HG03064 (cell line): ENCODE measurements at regions not wholly inside any gene's neighbourhood (a gene's known extent, or its start where the extent isn't known, plus 50 kb on each side); places are given as distances from the start of the nearest gene placed in this dataset.

Experiments
- ATAC-seq: cut with Tn5 transposase; IDR thresholded peaks from one replicate; pipeline ENCODE4 v1.9.1; 2021; ENCODE audit warnings: low read depth; ENCODE audit not compliant: unreplicated experiment

DNA sequence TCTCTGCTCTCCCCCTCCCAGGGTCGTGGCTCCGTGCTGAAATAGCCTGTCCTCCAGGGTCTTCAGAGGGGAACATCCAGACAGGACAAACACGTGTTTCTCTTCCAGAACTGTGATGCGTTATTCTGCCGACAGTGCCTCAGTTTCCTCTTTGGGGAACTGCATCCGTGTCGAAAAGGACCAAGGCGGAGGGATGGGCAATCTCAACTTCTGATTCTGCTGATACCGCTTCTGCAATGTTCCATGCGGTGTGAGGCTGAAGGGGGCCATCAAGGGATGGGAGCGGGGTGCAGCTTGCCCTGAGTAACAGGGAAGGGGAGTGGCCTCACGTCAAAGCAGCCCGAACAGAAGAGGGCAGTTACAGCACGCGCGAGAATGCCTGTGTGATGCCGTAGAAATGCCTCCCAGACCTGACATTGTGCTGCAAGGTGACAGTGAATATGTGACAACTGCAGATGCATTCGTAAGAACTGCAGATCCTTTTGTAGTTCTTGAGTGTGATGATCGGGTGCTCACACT is 275.7 kb downstream of the SHQ1 start:
- no peak for ATAC-seq

DNA sequence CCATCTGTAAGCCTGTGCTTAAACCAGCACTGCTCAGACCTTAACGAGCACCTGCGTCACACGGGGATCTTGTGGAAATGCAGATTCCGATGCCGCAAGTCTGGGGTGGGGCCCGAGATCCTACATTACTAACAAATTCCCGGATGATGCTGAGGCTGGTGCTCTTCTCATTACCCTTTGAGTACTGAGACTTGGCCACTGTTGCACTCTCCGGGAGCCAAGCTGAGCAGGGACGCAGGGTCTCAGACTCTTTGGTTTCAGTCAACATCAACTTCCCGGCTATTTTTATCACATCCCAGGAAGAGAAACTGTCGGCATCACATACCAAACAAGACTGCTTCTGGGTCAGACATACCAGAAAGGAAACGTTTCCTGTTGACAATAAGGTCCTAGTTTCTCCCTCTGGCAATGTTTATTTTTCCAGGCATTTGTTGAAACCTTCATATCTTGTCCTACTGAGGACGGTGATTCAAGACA is 276.6 kb downstream of the SHQ1 start:
- ATAC-seq, result no peak

GRCh38 chr3:72571052-72571451 is 277.2 kb downstream of the SHQ1 start:
- no peak for ATAC-seq

DNA sequence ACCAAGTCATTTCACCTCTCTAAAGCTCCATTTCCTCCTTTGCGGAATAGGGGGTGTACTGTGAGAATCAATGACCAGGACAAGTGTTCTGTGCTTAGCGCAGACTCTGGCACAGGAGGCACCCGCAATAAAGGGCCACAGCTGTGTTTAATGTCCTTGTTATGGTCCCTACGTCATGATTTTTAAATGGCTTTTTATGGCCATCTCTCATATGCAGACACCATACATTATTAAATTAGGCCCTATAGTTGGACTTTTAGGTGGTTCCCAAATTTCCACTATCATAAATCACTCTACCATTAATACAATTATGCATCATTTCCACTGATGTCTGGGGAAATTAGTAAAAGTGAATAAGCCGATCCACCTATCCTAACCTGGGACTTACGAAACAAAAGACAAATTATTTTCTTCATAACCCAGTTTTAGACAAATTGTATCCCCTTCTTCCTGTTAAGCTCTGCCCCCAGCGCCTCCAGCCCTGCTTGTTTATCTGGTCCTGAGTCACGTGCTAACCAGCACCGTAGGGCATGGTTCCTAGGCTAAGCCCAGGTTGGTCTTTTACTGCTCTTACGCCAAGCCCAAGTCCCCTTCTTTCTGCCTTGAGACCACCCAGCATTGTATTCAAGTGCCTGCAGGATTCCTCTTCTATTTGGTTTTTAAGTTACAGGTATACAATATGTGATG is 278.3 kb downstream of the SHQ1 start:
- ATAC-seq, result no peak

DNA sequence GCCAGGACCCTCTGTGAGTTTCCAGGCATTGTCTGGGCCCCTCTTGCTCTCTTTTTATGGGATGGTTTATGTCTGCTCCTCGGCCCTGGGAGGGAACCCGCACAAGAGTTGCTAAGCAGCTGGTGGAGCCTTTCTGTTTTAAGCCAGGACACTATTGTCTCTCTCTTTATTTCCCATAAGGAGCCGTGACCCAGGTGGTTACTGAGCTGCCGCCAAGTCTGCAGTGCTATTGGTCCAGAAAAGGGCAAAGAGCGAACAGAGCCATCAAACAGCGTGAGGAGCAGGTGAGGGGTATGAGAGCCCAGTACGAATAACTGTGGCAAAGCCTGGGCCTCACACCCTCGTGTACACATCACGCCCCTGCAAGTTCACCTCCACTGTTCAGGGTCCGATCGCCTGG is 280.2 kb downstream of the SHQ1 start:
- ATAC-seq, result no peak

GRCh38 chr3:72567474-72567873 is 280.8 kb downstream of the SHQ1 start:
- no peak for ATAC-seq

- no peak for ATAC-seq
Observed at GRCh38 chr3:72565593-72565992, 282.7 kb downstream of the SHQ1 start.

GRCh38 chr3:72563690-72564370 is 284.4 kb downstream of the SHQ1 start:
- no peak for ATAC-seq

DNA sequence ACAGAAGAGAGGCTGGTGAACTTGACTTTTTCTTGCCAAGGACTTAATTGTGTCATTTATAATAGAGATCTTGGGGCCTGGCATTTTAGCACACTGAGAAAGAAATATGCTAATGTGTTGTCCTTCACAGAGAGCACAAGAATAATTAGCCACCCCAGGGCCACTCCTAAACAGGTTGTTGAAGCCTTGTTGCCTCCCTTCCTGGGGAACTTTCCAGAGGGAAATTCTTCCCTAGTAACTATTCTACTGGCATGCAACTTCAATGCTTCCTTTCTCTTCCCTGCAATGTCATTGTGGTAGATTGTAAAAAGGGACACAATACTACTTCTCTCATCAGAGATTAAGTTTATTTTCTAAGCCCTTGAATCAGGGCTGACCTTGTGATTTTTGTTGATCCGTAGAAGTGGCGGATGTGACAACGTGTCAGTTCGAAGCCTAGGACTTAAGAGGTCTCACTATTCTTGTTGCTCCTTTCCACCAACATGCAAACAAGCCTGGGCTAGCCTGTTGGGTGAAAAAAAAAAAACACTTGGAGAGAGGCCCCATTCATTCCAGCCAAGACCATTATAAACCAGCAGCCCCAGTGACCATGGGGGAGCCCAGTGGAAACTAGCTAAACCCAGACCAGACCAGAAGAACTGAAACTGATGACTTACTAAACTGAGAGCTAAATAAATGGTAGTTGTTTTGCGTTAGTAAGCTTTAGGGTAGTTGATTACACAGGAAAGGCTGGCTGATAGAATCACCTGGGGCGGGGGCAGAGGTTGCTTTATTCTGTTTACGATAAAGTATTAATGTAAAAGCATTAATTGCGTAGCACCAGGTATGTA is 287.2 kb downstream of the SHQ1 start:
- ATAC-seq, result no peak

DNA sequence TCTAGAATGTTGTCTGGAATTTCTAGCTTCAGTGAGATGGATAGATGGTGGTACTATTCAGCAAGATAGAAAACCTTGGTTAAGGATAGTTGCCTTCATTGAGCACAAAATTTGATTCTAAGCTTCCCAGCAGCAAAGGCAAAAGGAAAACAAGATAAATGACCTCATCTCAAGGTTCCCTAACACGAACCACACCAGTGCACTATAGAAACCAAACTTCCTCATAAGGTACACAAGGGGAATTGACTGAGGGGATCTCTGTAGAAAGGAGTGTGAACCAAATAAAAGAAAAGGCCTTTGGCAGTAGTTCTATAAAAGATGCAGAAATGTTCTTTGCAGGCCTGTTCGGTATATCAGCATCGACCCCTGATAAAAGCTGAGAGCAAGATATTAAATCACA is 288.9 kb downstream of the SHQ1 start:
- ATAC-seq, result no peak

DNA sequence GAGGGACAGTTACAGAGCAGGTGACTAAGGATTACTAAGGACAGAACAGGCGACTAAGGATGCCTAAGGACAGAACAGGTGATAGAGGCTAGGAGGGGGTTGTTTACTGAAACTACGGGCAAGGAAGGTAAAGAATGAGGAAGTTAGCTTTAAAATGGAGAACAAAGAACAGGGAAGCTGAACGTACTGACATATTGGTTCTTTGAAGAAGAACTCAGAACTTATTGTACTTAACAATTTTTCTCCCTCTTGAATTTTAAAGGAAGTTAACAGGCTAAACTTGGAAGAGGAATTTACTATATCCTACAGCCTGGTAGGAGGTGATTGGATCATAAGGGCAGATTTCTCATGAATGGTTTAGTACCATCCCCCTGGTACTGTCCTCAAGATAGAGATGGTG is 290.2 kb downstream of the SHQ1 start:
- ATAC-seq, result no peak

GRCh38 chr3:72555714-72556113 is 292.5 kb downstream of the SHQ1 start:
- no peak for ATAC-seq

- no peak for ATAC-seq
Observed at GRCh38 chr3:72554689-72555088, 293.6 kb downstream of the SHQ1 start.

DNA sequence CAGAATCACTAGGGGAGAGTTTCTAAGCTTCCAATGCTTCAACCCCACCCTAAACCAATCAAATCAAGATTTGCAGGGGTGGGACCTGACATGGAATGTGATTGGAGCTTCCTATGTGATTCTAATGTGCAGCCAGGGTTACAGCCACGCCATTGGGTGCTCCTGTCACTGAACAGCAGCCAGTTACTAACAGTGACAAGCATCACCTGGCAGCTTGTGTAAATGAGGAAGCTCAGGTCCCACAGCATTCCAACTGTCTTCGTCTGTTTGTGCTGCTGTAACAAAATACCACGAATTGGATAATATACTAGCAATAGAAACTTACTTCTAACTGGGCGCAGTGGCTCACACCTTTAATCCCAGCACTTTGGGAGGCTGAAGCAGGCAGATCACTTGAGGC is 294.9 kb downstream of the SHQ1 start:
- no peak for ATAC-seq

DNA sequence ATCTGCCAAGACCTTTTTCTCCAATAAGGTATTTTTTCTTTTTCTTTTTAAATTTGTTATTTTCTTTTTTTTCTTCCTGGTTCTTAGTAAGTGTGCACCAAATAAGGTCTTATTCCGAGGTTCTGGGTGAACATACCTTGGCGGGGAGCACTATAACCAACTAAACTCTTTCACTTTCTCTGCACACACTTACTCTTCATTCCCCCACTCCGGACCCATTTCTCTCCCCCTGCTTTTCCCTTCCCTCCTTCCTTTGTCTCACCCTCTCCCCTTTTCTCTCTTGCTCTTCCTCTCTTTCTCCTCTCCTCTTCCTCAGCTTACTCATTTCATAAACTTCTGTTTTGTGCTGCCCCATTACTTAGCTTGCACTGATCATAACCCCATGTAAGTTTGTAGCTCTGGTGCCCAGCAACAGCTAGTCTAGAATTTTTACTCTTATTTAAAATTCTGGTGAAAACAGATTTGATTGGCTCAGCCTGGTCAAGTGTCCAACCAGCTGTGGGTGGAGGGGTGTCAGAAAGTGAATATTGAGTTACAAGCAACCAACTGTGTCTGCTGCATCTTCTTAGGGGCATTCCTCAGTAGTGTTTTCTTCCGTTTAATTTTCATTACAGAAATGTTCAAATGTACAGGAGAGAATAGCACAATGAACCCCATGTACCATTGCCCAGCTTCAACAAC is 297.5 kb downstream of the SHQ1 start:
- ATAC-seq, result no peak

DNA sequence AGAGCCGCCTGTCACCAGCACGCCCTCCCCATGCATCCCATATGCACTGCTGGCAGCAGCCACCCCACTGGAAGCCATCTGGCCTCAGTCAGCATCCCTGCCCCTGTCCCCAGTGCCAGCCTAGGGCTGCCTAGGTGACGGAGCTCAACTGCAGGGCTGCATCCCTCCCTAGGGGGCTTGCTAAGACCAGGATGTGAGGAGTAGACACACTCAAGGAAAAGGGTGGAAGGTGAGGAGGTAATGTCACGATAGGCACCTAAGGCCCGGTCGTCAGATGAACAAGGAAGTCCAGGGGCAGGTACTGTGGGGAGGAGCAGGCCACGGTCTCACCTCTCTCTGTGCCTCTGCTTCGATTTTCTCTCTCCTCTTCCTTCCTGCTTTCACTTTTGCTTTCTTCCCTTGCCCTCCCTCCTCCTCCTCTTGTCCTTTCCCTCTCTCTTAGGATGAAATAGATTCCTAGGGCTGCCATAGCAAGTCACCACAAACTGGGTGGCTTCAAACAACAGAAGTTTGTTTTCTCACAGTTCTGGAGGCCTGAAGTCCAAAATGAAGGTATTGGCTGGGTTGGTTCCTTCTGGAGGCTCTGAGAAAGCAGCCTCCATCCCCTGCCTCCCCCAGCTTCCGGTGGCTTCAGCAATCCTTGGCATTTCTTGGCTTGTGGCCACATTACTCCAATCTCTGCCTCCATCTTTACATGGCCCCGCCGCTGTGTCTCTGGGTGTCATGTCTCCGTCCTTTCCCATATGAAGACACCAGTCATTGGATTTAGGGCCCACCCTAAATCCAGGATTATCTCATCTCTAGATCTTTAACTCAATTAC is 298.3 kb downstream of the SHQ1 start:
- ATAC-seq, result no peak

- no peak for ATAC-seq
Observed at GRCh38 chr3:72548981-72549380, 299.3 kb downstream of the SHQ1 start.

DNA sequence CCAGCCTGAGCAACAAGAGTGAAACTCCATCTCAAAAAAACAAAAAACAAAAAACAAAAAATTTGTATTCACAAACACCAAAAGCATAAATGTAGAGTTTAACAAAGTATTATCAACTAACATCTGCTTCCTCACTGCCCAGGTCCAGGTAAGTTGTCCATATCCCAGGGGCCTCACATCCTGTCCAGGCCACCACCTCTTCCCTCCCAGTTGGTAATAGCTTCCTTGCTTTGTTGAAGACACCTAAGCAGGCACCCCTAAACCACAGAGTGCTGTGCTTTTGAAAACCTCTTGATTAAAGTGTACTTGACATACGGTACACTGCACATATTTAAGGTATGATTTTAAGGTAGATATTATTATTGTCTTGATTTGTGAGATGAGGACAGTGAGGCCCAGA is 299.8 kb downstream of the SHQ1 start:
- no peak for ATAC-seq

- no peak for ATAC-seq
Observed at GRCh38 chr3:72547183-72547582, 301.1 kb downstream of the SHQ1 start.

DNA sequence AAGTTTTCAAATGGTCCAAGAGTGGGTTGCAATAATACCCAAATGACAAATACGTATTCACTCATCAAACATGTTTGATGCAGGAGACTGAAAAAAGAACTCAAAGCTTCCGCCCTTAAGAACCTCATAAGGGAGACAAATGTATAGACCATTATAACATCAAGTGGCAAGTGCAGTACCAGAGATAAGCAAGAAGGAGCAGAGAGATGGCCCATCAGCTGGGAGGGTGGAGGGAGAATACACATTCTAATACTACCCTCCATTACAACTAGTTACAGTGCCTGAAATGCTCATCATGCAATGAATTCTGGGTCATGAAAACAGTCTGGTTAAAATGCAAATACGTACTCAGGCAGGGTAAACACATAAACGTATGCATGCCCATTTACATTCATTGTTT is 304.0 kb downstream of the SHQ1 start:
- no peak for ATAC-seq
